GM23338 (cell line): ENCODE measurements at regions not wholly inside any gene's neighbourhood (a gene's known extent, or its start where the extent isn't known, plus 50 kb on each side); places are given as distances from the start of the nearest gene placed in this dataset.

Experiments
- ATAC-seq: fragments of 200-7000 bp; cut with Tn5 transposase; 3 replicates; pipeline ENCODE4 v1.9.1; 2020
- DNase-seq: peaks from one replicate; pipeline ENCODE4 v3.0.0-alpha.2; 2015; ENCODE audit warnings: low spot score
- H2AFZ ChIP-seq: fragments of 200-600 bp; sonication (generic); 2 replicates; pipeline ENCODE4 v1.8.0; 2016; ENCODE audit warnings: antibody characterized with exemption, mild to moderate bottlenecking, moderate library complexity
- H3F3A ChIP-seq: fragments of 200-600 bp; sonication (generic); replicated peaks from 2 replicates; pipeline ENCODE4 v1.8.0; 2017; ENCODE audit warnings: antibody characterized with exemption, mixed run types, low read depth
- H3K27ac ChIP-seq: fragments of 200-600 bp; sonication (generic); 2 replicates; pipeline ENCODE4 v1.6.1; 2016; ENCODE audit warnings: low read depth
- H3K27me3 ChIP-seq: fragments of 200-600 bp; sonication (generic); 2 replicates; pipeline ENCODE4 v1.8.0; 2016; ENCODE audit warnings: mild to moderate bottlenecking, mixed run types, moderate library complexity; ENCODE audit not compliant: insufficient read depth
- H3K36me3 ChIP-seq: fragments of 200-600 bp; sonication (generic); 2 replicates; pipeline ENCODE4 v1.8.0; 2016; ENCODE audit warnings: mild to moderate bottlenecking; ENCODE audit not compliant: insufficient read depth
- H3K4me1 ChIP-seq: fragments of 200-600 bp; sonication (generic); 2 replicates; pipeline ENCODE4 v1.8.0; 2016; ENCODE audit warnings: mild to moderate bottlenecking, moderate library complexity; ENCODE audit not compliant: insufficient read depth
- H3K4me2 ChIP-seq: fragments of 200-600 bp; sonication (generic); 2 replicates; pipeline ENCODE4 v1.7.1; 2017; ENCODE audit warnings: mixed run types
- H3K4me3 ChIP-seq: fragments of 200-600 bp; sonication (generic); 2 replicates; pipeline ENCODE4 v1.6.1; 2016; ENCODE audit warnings: mixed run types
- H3K79me2 ChIP-seq: fragments of 200-600 bp; sonication (generic); replicated peaks from 2 replicates; pipeline ENCODE4 v1.8.0; 2017; ENCODE audit warnings: mild to moderate bottlenecking; ENCODE audit not compliant: insufficient read depth
- H3K9me2 ChIP-seq: fragments of 200-600 bp; sonication (generic); 2 replicates; pipeline ENCODE4 v1.8.0; 2017; ENCODE audit not compliant: insufficient read depth
- H4K20me1 ChIP-seq: fragments of 200-600 bp; sonication (generic); replicated peaks from 2 replicates; pipeline ENCODE4 v1.8.0; 2017; ENCODE audit warnings: mild to moderate bottlenecking; ENCODE audit not compliant: insufficient read depth
- H3K27ac Mint-ChIP-seq: 2 replicates; pipeline ENCODE4 v1.8.0; 2020; ENCODE audit warnings: inconsistent platforms, mild to moderate bottlenecking, moderate library complexity, mixed read lengths
- H3K27me3 Mint-ChIP-seq: 3 replicates; pipeline ENCODE4 v1.8.0; 2022; ENCODE audit warnings: low read depth, mild to moderate bottlenecking, moderate library complexity, mixed read lengths, inconsistent platforms; ENCODE audit not compliant: insufficient read depth, poor library complexity
- H3K36me3 Mint-ChIP-seq: 3 replicates; pipeline ENCODE4 v1.8.0; 2021; ENCODE audit warnings: low read depth, mild to moderate bottlenecking, inconsistent platforms, moderate library complexity, mixed read lengths
- H3K4me1 Mint-ChIP-seq: 3 replicates; pipeline ENCODE4 v1.8.0; 2020; ENCODE audit warnings: mild to moderate bottlenecking, inconsistent platforms, mixed read lengths
- H3K4me3 Mint-ChIP-seq: 3 replicates; pipeline ENCODE4 v1.8.0; 2021; ENCODE audit warnings: moderate library complexity, mild to moderate bottlenecking, inconsistent platforms, mixed read lengths
- H3K9me3 Mint-ChIP-seq: 3 replicates; pipeline ENCODE4 v1.8.0; 2020; ENCODE audit warnings: moderate library complexity, mild to moderate bottlenecking, inconsistent platforms, mixed read lengths
- EZH2 ChIP-seq: fragments of 200-600 bp; sonication (generic); IDR thresholded peaks from one replicate; pipeline ENCODE4 v1.8.0; 2017; ENCODE audit warnings: antibody characterized with exemption, mild to moderate bottlenecking, low read depth; ENCODE audit not compliant: unreplicated experiment
- EZH2phosphoT487 ChIP-seq: fragments of 200-600 bp; sonication (generic); IDR thresholded peaks from one replicate; pipeline ENCODE4 v1.8.1; 2018; ENCODE audit warnings: antibody characterized with exemption; ENCODE audit not compliant: unreplicated experiment
- POLR2AphosphoS5 ChIP-seq: IDR thresholded peaks from 2 replicates; pipeline ENCODE4 v1.6.1; 2016; ENCODE audit warnings: antibody characterized with exemption, low read depth
- REST ChIP-seq: IDR thresholded peaks from one replicate; pipeline ENCODE4 v1.6.1; 2018; ENCODE audit warnings: antibody characterized with exemption; ENCODE audit not compliant: unreplicated experiment
- STAT1 ChIP-seq: IDR thresholded peaks from one replicate; pipeline ENCODE4 v1.6.1; 2016; ENCODE audit warnings: antibody characterized with exemption; ENCODE audit not compliant: unreplicated experiment
- ZNF331 ChIP-seq: fragments of 250-450 bp; sonication (Bioruptor Pico); IDR thresholded peaks from 2 replicates; pipeline ENCODE4 v1.5.0; 2020; ENCODE audit warnings: low read depth, mild to moderate bottlenecking, moderate library complexity
- TF ChIP-seq, protein P1 (sequence below), 2 experiments: fragments of 200-600 bp in 1 of 2; sonication (generic) in 1 of 2; conservative IDR thresholded peaks; 2 replicates each; pipeline versions ENCODE4 v1.5.1 to v1.6.1; 2016 to 2017; ENCODE audit warnings: antibody characterized with exemption in 2 of 2, low read depth in 2 of 2, mild to moderate bottlenecking in 2 of 2, moderate library complexity in 1 of 2
- TF ChIP-seq, protein P2 (sequence below): IDR thresholded peaks from 2 replicates; pipeline ENCODE4 v1.6.1; 2016; ENCODE audit warnings: antibody characterized with exemption
- TF ChIP-seq, protein P3 (sequence below): fragments of 250-450 bp; sonication (Bioruptor Pico); IDR thresholded peaks from 2 replicates; pipeline ENCODE4 v1.5.0; 2020; ENCODE audit warnings: mild to moderate bottlenecking, moderate library complexity

DNA sequence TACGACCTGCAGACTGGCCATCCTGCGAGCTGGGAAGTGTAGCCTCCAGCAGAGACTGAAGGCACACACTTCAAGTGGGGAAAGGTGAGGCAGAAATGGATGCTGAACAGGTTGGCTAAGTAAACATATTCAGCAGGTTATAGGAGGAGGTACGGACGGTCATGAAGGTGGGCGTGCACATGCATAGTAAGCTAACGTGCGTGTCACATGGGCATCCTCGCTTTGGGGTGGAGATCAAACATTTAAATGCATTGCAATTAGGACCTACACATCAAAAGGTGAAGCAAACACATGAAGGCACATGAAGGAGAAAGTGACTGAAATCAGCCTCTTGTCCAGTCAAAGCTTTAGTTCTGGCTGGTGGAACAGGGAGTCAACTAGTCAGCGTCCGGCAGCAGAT, 305.6 kb upstream of the EXOC2 start:
- H3K27ac ChIP-seq = no peak overlapping the region
- H3K4me1 ChIP-seq = no peaks in the 10 kb centered on the region
- no peak overlapping the region for H3K4me3 Mint-ChIP-seq
- H3K4me3 ChIP-seq = no peak overlapping the region
- H3K27me3 ChIP-seq = no peaks in the 10 kb centered on the region
- no peak overlapping the region for H3K4me2 ChIP-seq
- no peak overlapping the region for H3K27ac Mint-ChIP-seq
- no peaks in the 10 kb centered on the region for H3K79me2 ChIP-seq
- H3K4me1 Mint-ChIP-seq = peaks cover 3% of the 10 kb centered on the region; the same call in 2 of the 3 replicates
- H2AFZ ChIP-seq = no peak overlapping the region
- H3K27me3 Mint-ChIP-seq = peaks cover 5% of the 10 kb centered on the region
- no peaks in the 10 kb centered on the region for H3K9me2 ChIP-seq
- H3F3A ChIP-seq = no peaks in the 10 kb centered on the region
- no peaks in the 10 kb centered on the region for H4K20me1 ChIP-seq
- ATAC-seq = no peak
- no peak for DNase-seq
- H3K9me3 Mint-ChIP-seq = peaks cover 1% of the 10 kb centered on the region; the same call in 1 of the 3 replicates
- H3K36me3 ChIP-seq = no peaks in the 10 kb centered on the region
- TF ChIP-seq ZNF331 (CRISPR knock-in tag) (no peak), STAT1 (no peak), EZH2 (no peak), POLR2AphosphoS5 (no peak)
- no peaks in the 10 kb centered on the region for H3K36me3 Mint-ChIP-seq

GRCh38 chr6:996271-996852, 303.4 kb upstream of the EXOC2 start:
- Mint-ChIP-seq H3K4me3 (no peak overlapping the region), H3K4me1 (peaks cover 3% of the 10 kb centered on the region; the same call in 2 of the 3 replicates), H3K9me3 (no peaks in the 10 kb centered on the region), H3K27me3 (peaks cover 4% of the 10 kb centered on the region), H3K27ac (no peak overlapping the region; the same call in 1 of the 2 replicates), H3K36me3 (no peaks in the 10 kb centered on the region)
- Histone ChIP-seq H3K36me3 (no peaks in the 10 kb centered on the region), H3K27me3 (no peaks in the 10 kb centered on the region), H3K9me2 (no peaks in the 10 kb centered on the region), H2AFZ (no peak overlapping the region), H3K27ac (no peak overlapping the region), H4K20me1 (no peaks in the 10 kb centered on the region), H3K4me2 (no peak overlapping the region), H3K4me3 (no peak overlapping the region), H3K4me1 (no peaks in the 10 kb centered on the region), H3F3A (no peaks in the 10 kb centered on the region), H3K79me2 (no peaks in the 10 kb centered on the region)
- DNase-seq (no peak), ATAC-seq (no peak)
- TF ChIP-seq, protein P1, sequence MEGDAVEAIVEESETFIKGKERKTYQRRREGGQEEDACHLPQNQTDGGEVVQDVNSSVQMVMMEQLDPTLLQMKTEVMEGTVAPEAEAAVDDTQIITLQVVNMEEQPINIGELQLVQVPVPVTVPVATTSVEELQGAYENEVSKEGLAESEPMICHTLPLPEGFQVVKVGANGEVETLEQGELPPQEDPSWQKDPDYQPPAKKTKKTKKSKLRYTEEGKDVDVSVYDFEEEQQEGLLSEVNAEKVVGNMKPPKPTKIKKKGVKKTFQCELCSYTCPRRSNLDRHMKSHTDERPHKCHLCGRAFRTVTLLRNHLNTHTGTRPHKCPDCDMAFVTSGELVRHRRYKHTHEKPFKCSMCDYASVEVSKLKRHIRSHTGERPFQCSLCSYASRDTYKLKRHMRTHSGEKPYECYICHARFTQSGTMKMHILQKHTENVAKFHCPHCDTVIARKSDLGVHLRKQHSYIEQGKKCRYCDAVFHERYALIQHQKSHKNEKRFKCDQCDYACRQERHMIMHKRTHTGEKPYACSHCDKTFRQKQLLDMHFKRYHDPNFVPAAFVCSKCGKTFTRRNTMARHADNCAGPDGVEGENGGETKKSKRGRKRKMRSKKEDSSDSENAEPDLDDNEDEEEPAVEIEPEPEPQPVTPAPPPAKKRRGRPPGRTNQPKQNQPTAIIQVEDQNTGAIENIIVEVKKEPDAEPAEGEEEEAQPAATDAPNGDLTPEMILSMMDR (conservative IDR thresholded peaks at IDR 0.05; ENCODE audit: low read depth in 2 of 2) = no peak
- TF ChIP-seq, protein P2, sequence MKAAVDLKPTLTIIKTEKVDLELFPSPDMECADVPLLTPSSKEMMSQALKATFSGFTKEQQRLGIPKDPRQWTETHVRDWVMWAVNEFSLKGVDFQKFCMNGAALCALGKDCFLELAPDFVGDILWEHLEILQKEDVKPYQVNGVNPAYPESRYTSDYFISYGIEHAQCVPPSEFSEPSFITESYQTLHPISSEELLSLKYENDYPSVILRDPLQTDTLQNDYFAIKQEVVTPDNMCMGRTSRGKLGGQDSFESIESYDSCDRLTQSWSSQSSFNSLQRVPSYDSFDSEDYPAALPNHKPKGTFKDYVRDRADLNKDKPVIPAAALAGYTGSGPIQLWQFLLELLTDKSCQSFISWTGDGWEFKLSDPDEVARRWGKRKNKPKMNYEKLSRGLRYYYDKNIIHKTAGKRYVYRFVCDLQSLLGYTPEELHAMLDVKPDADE = no peak
- TF ChIP-seq REST (no peak), ZNF331 (CRISPR knock-in tag) (no peak), EZH2phosphoT487 (no peak)
- TF ChIP-seq, protein P3, sequence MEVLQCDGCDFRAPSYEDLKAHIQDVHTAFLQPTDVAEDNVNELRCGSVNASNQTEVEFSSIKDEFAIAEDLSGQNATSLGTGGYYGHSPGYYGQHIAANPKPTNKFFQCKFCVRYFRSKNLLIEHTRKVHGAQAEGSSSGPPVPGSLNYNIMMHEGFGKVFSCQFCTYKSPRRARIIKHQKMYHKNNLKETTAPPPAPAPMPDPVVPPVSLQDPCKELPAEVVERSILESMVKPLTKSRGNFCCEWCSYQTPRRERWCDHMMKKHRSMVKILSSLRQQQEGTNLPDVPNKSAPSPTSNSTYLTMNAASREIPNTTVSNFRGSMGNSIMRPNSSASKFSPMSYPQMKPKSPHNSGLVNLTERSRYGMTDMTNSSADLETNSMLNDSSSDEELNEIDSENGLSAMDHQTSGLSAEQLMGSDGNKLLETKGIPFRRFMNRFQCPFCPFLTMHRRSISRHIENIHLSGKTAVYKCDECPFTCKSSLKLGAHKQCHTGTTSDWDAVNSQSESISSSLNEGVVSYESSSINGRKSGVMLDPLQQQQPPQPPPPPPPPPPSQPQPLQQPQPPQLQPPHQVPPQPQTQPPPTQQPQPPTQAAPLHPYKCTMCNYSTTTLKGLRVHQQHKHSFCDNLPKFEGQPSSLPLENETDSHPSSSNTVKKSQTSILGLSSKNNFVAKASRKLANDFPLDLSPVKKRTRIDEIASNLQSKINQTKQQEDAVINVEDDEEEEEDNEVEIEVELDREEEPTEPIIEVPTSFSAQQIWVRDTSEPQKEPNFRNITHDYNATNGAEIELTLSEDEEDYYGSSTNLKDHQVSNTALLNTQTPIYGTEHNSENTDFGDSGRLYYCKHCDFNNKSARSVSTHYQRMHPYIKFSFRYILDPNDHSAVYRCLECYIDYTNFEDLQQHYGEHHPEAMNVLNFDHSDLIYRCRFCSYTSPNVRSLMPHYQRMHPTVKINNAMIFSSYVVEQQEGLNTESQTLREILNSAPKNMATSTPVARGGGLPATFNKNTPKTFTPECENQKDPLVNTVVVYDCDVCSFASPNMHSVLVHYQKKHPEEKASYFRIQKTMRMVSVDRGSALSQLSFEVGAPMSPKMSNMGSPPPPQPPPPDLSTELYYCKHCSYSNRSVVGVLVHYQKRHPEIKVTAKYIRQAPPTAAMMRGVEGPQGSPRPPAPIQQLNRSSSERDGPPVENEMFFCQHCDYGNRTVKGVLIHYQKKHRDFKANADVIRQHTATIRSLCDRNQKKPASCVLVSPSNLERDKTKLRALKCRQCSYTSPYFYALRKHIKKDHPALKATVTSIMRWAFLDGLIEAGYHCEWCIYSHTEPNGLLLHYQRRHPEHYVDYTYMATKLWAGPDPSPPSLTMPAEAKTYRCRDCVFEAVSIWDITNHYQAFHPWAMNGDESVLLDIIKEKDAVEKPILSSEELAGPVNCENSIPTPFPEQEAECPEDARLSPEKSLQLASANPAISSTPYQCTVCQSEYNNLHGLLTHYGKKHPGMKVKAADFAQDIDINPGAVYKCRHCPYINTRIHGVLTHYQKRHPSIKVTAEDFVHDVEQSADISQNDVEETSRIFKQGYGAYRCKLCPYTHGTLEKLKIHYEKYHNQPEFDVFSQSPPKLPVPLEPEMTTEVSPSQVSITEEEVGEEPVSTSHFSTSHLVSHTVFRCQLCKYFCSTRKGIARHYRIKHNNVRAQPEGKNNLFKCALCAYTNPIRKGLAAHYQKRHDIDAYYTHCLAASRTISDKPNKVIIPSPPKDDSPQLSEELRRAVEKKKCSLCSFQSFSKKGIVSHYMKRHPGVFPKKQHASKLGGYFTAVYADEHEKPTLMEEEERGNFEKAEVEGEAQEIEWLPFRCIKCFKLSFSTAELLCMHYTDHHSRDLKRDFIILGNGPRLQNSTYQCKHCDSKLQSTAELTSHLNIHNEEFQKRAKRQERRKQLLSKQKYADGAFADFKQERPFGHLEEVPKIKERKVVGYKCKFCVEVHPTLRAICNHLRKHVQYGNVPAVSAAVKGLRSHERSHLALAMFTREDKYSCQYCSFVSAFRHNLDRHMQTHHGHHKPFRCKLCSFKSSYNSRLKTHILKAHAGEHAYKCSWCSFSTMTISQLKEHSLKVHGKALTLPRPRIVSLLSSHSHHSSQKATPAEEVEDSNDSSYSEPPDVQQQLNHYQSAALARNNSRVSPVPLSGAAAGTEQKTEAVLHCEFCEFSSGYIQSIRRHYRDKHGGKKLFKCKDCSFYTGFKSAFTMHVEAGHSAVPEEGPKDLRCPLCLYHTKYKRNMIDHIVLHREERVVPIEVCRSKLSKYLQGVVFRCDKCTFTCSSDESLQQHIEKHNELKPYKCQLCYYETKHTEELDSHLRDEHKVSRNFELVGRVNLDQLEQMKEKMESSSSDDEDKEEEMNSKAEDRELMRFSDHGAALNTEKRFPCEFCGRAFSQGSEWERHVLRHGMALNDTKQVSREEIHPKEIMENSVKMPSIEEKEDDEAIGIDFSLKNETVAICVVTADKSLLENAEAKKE (CRISPR knock-in tag) = no peak
